Left colon (tissue), 2 donors: ENCODE measurements at regions not wholly inside any gene's neighbourhood (a gene's known extent, or its start where the extent isn't known, plus 50 kb on each side); places are given as distances from the start of the nearest gene placed in this dataset.

ENCODE experiments used
- ATAC-seq: fragments of 200-7000 bp; cut with Tn5 transposase; one replicate; pipeline ENCODE4 v1.9.1; 2020; ENCODE audit warnings: mild to moderate bottlenecking, moderate library complexity
- DNase-seq, 2 donors: peaks; one replicate each; pipeline ENCODE4 v3.0.0-alpha.2; 2020
- intact Hi-C, 2 donors: fragments of 100-400 bp; cut with DNase I in 1 of 2; cut with micrococcal nuclease in 1 of 2; formaldehyde crosslinking; loops; one replicate each; pipeline versions ENCODE4 v1.11.2 to v1.14.0; 2022; cut with DNase I, micrococcal nuclease
- microRNA-seq, 2 donors: library from miRNA; unstranded; fragments of <30 nt; microRNA quantifications; one replicate each; pipeline versions ENCODE4 v1.1.0 to v1.2.0, GENCODE V29; 2020
- donor health status: DM: no; HTN: no; CAD: no.
- donor health status: DM: yes; HTN: yes; CAD: no.

DNA sequence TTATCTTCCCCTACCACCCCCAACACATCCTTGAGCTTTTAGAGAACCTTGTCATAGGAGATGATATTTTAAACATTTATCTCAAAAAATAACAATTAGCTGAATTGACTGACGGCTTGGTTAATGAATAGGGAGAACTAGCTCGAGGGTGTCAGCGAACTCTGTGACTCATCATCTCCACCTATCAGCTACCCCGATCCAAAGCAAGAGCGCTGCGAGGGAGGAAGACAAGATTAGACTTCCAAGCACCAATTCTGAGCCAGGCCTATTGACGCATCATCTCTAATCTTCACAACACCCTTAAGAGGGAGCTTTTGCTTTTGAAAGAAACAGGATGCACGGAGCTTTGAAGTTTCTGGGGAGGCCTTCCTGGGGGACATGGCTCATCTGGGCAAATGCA lies 51.0 kb upstream of the GALNT18 start:
- DNase-seq = no peak
- no peak for ATAC-seq
- intact Hi-C loops = no loop called here

DNA sequence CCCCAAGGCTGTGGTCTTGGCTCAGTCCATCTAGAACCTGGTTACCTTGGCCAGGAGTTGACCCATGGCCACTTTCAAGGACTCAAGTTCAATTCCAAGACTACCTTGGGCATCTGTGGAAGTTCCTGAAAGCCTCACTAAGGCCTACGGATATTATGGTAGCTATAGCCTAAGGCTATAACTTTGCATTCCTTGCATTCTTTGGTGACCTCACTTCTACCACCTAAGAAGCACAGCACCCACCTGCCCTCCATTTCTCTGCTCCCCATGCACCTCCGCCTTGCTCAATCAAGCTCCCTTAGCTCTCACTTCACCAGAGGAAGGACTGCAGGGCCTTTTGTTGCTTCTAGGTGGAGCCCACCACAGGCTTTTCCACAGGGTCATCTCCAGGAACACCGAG lies 50.3 kb upstream of the GALNT18 start:
- no peak for ATAC-seq
- DNase-seq = no peak
- intact Hi-C loops = no loop called here

Small RNA genes lying in the stretch of these regions (microRNA-seq; reads per million reads assigned to microRNA genes)
- 0 reads per million in 2 donors for gene MIR8070
